Body of pancreas (tissue), 4 donors: ENCODE measurements at regions not wholly inside any gene's neighbourhood (a gene's known extent, or its start where the extent isn't known, plus 50 kb on each side); places are given as distances from the start of the nearest gene placed in this dataset.

Experiments used
- ATAC-seq: fragments of 150-250 bp; one replicate; pipeline ENCODE4 v1.9.1; 2016
- DNase-seq, 4 donors: peaks; one replicate each; pipeline ENCODE4 v3.0.0-alpha.2; 2019
- H3K27ac ChIP-seq, 4 donors: fragments of 200-600 bp; sonication (generic); 1 replicate in 3 of 4; 2 replicates in 1 of 4; pipeline versions ENCODE4 v1.5.1 to v1.6.1; 2016 to 2019; ENCODE audit warnings: mild to moderate bottlenecking in 1 of 4, mixed read lengths in 1 of 4, moderate library complexity in 1 of 4
- H3K27me3 ChIP-seq, 2 donors: fragments of 200-600 bp; sonication (generic); one replicate each; pipeline ENCODE4 v1.6.0; 2016; ENCODE audit warnings: mild to moderate bottlenecking in 1 of 2
- H3K36me3 ChIP-seq, 2 donors: fragments of 200-600 bp; sonication (generic); replicated peaks in 1 of 2; 2 replicates each; pipeline ENCODE4 v1.5.1; 2016; ENCODE audit warnings: low read depth in 2 of 2; ENCODE audit not compliant: insufficient read depth in 1 of 2
- H3K4me1 ChIP-seq: fragments of 200-600 bp; sonication (generic); one replicate; pipeline ENCODE4 v1.6.0; 2016
- H3K4me3 ChIP-seq, 2 donors: fragments of 200-600 bp; sonication (generic); 1 replicate in 1 of 2; 2 replicates in 1 of 2; pipeline ENCODE4 v1.5.1; 2016 to 2019
- H3K9me3 ChIP-seq, 3 donors: fragments of 200-600 bp; sonication (generic); 1 replicate in 2 of 3; 2 replicates in 1 of 3; pipeline ENCODE4 v1.5.1; 2016
- CTCF ChIP-seq, 7 experiments: fragments of 450-650 bp in 4 of 7; fragments of 200-600 bp in 3 of 7; sonication (generic) in 3 of 7; IDR thresholded peaks; one replicate each; pipeline ENCODE4 v1.5.1; 2016 to 2019; ENCODE audit warnings: antibody characterized with exemption in 7 of 7
- POLR2A ChIP-seq, 3 donors: fragments of 450-650 bp; IDR thresholded peaks; one replicate each; pipeline ENCODE4 v1.6.1; 2016; ENCODE audit warnings: antibody characterized with exemption in 3 of 3, mild to moderate bottlenecking in 2 of 3
- WGBS, 2 donors: methylation state at CpG; one replicate each; pipeline ENCODE4 v1.1.5; 2017; 5-methylcytosine and 5-hydroxymethylcytosine counted together
- intact Hi-C: fragments of 100-400 bp; cut with DNase I; formaldehyde crosslinking; loops from one replicate; pipeline ENCODE4 v1.15.1; 2023

DNA sequence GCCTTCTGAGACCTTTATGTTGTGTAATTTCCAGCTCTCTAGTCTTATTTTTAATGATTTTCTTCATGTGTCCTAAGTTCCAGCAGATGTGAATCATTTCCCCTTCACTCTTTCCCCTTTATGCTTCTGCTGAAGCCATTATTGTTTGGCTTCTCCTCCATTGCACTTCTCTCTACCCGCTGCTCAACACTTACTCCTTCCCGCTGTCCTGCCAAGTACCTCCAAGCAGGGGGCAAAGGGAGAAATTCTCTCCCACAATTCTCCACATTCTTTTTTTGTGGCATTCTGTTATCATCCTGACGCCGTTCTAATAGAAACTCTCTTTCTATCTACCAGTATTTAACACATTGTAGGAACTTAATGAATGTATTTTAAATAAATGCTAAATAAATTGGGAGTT, 388.9 kb upstream of the TPK1 start:
- Histone ChIP-seq H3K36me3 (no peaks in the 10 kb centered on the region), H3K27ac (no peak overlapping the region), H3K4me3 (no peak overlapping the region), H3K27me3 (no peaks in the 10 kb centered on the region), H3K4me1 (no peaks in the 10 kb centered on the region), H3K9me3 (no peaks in the 10 kb centered on the region)
- intact Hi-C loops: no loop called here
- WGBS, 2 donors: 41 to 42% methylated on average over 4 of the region's 4 CpGs
- ATAC-seq: no peak
- DNase-seq: no peak
- no peak for TF ChIP-seq POLR2A (IDR thresholded peaks at IDR 0.05)
- TF ChIP-seq CTCF (IDR thresholded peaks at IDR 0.05): no peak

GRCh38 chr7:145219461-145219860, 383.6 kb upstream of the TPK1 start:
- DNase-seq (no peak), ATAC-seq (no peak)
- Histone ChIP-seq H3K4me3 (no peak overlapping the region), H3K9me3 (no peaks in the 10 kb centered on the region), H3K27me3 (no peaks in the 10 kb centered on the region), H3K27ac (no peak overlapping the region), H3K36me3 (no peaks in the 10 kb centered on the region), H3K4me1 (no peaks in the 10 kb centered on the region)
- 65 to 69% methylated on average over 4 of the region's 4 CpGs for WGBS, 2 donors
- TF ChIP-seq POLR2A (IDR thresholded peaks at IDR 0.05): no peak
- no peak for TF ChIP-seq CTCF (IDR thresholded peaks at IDR 0.05)
- intact Hi-C loops: no loop called here

DNA sequence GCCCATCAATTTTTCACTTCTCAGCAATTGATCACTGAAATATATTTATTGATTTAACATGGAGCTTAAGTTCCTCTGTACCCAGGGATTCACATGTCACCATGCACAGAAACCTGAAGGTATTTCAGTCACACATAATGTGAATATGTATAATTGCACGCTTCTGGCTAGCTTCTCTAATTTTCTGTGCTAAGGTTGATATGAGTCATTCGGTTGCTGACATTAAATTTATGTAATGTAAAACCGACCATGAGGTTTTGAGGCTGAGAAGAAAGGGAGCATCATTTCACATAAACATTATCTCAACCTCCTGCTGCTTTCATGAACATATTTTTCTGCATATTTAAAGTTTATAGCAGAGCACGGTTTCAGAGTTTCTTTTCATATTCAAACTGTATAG, 381.0 kb upstream of the TPK1 start:
- H3K4me3 ChIP-seq: no peak overlapping the region
- no peaks in the 10 kb centered on the region for H3K27me3 ChIP-seq
- H3K36me3 ChIP-seq: no peaks in the 10 kb centered on the region
- H3K27ac ChIP-seq: no peak overlapping the region
- no peaks in the 10 kb centered on the region for H3K4me1 ChIP-seq
- TF ChIP-seq POLR2A (IDR thresholded peaks at IDR 0.05) (no peak), CTCF (IDR thresholded peaks at IDR 0.05) (no peak)
- DNase-seq (no peak), ATAC-seq (no peak)
- WGBS, 2 donors: 51 to 53% methylated on average over 4 of the region's 4 CpGs
- H3K9me3 ChIP-seq: no peaks in the 10 kb centered on the region
- intact Hi-C loops: no loop called here

DNA sequence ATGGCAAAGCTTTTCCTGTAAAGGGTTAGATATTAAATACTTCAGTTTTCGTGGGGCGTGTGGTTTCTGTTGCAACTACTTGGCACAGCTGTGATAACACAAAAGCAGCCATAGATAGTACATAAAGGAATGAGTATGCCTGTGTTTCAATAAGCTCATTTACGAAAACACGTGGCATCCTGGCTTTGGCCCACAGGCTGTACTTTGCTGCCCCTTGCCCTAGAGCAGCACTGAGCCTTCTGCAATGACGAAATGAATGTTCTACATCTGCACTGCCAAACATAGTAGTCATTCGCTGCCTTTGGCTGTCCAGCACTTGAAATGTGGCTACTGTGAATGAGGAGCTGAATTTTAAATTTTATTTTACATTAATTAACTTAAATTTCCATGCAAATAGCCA, 376.2 kb upstream of the TPK1 start:
- intact Hi-C loops: no loop called here
- no peak for ATAC-seq

More for the DNA sequence above, 376.2 kb upstream of the TPK1 start:
- H3K4me3 ChIP-seq: no peak overlapping the region
- no peak overlapping the region for H3K27ac ChIP-seq
- WGBS, 2 donors: 40 to 47% methylated on average over 6 of the region's 6 CpGs
- no peaks in the 10 kb centered on the region for H3K9me3 ChIP-seq
- no peak for TF ChIP-seq CTCF (IDR thresholded peaks at IDR 0.05)
- TF ChIP-seq POLR2A (IDR thresholded peaks at IDR 0.05): no peak
- no peaks in the 10 kb centered on the region for H3K27me3 ChIP-seq
- no peaks in the 10 kb centered on the region for H3K36me3 ChIP-seq
- H3K4me1 ChIP-seq: no peaks in the 10 kb centered on the region
- DNase-seq: no peak
